HG02623 (cell line): ENCODE measurements at regions not wholly inside any gene's neighbourhood (a gene's known extent, or its start where the extent isn't known, plus 50 kb on each side); places are given as distances from the start of the nearest gene placed in this dataset.

ENCODE experiments used
- ATAC-seq: cut with Tn5 transposase; IDR thresholded peaks from one replicate; pipeline ENCODE4 v1.9.1; 2021; ENCODE audit warnings: moderate library complexity; ENCODE audit not compliant: unreplicated experiment

DNA sequence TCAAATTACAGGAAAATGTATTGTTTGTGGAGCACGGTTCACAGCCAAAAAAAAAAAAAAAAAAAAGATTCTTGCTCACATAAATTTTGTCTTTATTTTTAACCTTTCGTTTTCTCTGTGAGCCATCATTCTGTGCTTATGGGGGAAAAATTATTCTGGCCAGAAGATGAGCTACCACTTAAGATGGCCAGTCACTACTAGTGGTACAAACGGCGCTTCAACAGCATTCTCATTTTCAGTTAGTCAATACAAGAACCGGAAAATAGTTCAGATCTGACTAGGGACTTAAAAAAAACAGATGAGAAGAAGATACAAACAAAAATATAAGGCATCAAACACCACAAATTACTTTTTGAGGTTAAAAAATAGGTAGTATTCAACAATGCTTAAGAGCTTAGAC, 158.6 kb upstream of the CNTN5 start:
- no peak for ATAC-seq

DNA sequence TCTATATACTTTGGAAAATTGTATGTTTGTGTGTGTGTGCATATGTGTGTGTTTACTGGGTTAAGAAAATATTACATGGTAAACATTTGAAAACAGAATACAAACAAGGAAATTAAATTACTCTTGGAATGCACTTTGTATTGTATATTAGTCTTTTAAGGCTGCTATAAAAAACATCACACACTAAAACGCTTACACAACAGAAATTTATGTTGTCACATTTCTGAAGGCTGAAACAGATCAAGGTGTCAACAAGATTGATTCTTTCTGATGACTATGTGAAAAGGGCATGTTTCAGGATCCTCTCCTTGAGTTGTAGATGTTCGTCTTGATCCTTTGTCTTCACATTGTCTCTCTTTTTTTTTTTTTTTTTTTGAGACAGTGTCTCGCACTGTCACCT, 149.1 kb upstream of the CNTN5 start:
- ATAC-seq = no peak

DNA sequence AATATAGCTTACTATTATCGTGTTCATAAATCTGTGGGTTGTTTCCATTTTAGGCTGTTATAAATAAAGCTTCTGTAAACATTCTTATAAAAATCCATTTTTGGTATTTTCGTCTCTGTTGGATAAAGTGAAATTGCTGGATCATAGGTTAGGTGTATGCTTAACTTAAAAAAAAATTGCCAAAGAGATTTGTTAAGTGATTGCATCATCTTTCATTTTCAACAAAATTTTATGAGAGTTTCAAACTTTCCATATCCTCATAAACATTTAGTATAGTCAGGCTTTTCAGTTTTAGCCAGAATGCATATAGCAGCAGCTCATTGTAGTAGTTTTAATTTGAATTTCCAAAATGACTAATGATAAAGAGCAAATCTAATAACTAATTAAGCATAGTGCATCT, 146.7 kb upstream of the CNTN5 start:
- ATAC-seq = no peak

DNA sequence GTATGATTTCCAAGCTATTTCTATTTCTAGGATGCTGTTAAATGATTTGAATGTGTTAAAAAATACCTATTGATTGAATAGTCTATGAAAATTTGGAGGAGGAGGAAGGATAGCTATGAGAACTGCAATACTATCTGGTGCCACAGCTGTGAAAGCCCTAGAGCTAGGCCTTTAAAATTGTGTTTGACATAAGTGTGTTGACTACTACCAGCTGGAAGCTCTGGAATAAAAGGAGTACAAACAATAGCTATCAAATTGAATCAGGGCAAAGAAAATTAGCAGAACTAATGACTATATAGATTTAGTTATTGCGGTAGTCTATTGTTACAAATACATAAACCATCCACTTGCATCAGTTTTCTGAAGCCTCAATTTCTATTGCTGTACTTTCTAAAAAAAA, 124.8 kb upstream of the CNTN5 start:
- no peak for ATAC-seq

DNA sequence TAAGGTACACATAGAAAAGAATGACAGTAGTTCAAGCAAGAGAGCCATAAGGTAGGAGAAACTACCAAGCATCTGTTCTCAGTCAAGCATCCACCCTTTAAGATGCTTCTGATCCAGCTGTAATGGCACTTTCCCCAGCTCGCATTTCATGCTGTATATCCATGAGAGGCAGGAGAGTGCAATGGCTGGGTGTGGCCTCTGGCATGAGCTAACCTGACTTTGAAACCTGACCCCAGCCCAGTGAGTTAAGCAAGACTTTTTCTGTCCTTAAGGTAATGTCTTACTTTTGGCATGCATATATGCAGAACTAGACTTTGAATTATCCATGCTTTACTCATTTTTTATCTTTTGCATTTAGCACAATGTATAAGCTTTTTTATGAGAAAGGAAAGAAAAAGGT, 79.8 kb upstream of the CNTN5 start:
- ATAC-seq = no peak

DNA sequence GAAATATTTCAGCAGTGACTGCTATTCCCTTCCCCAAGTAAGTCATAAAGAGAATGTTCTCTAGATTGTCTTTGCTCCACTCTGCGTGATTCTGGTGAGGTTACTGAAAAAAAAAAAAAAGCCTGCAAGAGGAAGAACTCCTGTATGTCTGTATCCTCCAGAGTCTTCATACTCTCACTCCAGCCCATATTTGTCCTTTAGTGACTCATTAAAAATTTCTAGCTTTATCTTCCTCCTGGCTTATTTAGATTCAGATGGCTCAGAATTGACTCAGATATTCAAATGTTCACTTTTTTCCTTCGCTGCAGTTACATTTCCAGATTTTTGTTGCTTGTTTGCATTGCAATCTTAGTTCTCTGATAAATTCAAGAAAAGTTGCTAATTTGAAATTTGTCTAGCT, 76.3 kb upstream of the CNTN5 start:
- no peak for ATAC-seq

DNA sequence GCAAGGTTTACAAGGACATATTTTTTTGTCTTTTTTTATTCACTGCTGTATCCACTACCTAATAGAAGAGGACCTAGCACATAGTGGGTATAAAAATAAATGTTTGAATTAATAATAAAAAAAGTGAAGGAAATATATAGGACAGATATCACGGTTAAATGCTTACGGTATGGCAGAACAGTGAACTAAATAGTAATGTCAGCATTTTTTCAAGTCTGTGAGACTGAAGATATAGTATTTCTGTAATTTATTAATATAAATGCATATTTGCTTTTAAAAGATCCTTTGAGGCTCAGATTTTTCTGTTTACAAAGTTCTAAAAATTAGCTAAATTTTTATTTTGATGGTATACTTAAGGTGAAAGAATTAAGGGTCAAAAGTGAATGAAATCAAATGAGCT, 68.6 kb upstream of the CNTN5 start:
- no peak for ATAC-seq

DNA sequence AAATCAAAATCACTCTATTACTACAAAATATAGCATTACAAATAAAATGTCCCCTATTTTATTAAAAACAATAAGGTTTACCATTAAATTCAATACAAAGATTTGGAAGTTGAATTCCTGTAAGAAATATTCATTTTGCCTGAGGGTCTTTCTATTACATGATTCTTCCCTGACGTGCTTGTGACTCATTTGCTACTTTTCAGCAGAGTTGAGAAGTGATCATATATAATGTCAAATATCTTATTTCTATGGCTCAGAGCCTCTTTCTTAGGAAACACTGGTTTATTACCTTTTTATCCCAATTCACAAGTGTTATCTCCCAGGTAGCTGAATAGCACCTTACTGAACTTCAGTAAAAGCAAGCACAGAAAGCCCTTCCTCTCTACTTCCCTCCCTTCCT, 65.2 kb upstream of the CNTN5 start:
- no peak for ATAC-seq

DNA sequence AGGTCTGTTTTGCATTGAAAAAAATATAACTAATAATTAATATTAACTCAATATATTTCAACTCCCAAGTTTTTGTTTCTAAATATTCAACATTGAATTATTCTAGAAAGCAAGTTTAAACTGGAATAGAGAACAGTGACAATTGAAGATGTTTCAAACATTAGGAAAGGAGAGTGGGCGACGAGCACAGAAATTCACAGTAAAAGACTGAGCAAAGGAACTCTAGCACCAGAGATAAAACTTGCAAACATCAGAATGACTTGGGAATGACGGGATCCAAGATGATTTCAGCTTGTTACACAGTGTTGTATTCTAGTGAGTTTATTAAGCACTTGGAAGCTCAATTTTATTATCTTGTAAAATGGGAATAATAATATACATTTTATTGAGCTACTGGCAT, 56.6 kb upstream of the CNTN5 start:
- ATAC-seq = no peak

DNA sequence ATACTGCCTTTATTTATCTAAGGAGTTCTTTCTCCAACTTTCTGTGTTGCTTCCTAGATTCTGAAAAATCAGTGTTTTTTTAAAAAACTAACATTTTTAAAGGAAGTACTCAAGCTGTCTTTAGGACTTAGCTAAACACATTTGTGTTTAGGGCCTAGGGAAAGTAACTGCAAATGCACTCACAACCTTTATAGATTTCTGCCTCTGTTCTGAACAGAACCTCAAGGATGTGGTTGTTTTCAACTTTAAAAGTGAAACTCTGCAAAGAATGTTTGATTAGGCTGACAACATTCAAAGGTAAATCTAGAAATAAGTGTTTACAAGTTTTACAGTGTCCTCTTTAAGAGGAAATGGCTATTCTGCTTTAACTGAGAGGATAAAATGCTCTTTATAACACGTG, 55.4 kb upstream of the CNTN5 start:
- ATAC-seq = no peak

DNA sequence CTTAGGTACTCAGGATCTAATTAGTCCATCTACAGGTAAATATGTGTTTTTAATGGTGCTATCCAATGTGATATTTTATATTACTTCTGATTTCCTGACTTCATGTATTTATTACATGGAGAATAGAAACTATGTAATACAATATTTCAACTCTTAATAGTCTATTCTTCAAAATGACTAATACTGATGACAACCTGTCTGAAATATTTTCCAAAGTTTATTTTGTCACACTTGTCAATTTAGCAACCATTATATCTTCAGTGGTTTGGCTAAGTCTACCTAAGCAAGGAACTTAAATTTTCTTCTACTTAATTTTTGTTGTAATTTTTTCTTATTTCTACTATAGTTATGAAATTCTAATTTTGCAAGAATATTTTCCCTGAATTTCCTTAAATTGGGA, 55.0 kb upstream of the CNTN5 start:
- ATAC-seq = no peak

DNA sequence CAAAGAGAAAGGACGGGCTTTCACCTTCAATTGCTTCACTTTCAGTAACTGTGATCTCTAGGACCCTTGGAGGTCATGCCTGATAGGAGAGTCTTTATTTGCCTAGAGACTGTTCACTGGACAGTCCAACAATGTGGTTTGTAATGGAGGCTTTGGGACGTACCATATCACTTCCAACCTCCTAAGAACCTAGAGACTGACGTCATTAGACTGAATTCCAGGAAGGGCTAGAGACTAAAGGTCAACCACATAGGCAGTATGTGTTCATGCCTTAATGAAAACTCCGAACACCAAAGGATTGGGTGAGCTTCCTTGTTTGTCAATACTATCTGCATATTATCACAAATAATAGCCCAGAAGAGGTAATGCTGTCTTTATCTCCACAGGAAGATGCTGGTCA, 53.7 kb upstream of the CNTN5 start:
- no peak for ATAC-seq
